ENCODE measurements at regions not wholly inside any gene's neighbourhood (a gene's known extent, or its start where the extent isn't known, plus 50 kb on each side); places are given as distances from the start of the nearest gene placed in this dataset.

DNA sequence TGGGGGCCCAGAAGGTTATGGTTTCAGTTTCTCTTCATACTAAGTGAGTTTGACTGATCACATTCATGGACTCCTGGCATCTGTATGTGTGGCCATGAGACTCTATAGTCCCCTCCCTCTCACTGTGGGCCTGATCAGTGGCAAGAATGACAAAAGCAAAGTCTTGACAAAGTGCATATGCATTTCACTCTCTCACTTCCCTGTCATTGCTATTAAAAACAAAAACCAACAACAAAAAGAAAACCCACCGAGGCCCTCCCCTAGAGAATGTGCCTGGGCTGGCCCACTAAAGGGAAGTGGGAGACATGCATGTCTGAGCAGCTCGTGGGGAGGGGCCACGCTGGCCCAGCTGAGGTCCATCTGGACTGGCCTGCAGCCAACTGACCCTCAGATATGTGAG is 600.1 kb upstream of the RAB6C start:
- no peak for TF ChIP-seq CTCF (conservative IDR thresholded peaks at IDR 0.05 in 1 of 2, IDR thresholded peaks at IDR 0.05 in 1 of 2; ENCODE audit: low read depth in 1 of 2, low read length in 2 of 2)
- no peak for TF ChIP-seq EZH2 (IDR thresholded peaks at IDR 0.05; ENCODE audit: low read length, missing control alignments)
